SU-DHL-6 (cell line): ENCODE measurements at regions not wholly inside any gene's neighbourhood (a gene's known extent, or its start where the extent isn't known, plus 50 kb on each side); places are given as distances from the start of the nearest gene placed in this dataset.

Experiments used
- CTCF ChIP-seq: fragments of 200-600 bp; sonication (generic); IDR thresholded peaks from one replicate; pipeline ENCODE4 v1.5.1; 2017; ENCODE audit warnings: antibody characterized with exemption, mild to moderate bottlenecking, low read length, moderate library complexity; ENCODE audit not compliant: insufficient read depth, poor library complexity, severe bottlenecking
- EZH2phosphoT487 ChIP-seq: fragments of 200-600 bp; sonication (generic), shearing (Covaris generic); conservative IDR thresholded peaks from 2 replicates; pipeline ENCODE4 v1.6.1; 2018; ENCODE audit warnings: mild to moderate bottlenecking, antibody characterized with exemption, low read length, moderate library complexity, mixed read lengths

DNA sequence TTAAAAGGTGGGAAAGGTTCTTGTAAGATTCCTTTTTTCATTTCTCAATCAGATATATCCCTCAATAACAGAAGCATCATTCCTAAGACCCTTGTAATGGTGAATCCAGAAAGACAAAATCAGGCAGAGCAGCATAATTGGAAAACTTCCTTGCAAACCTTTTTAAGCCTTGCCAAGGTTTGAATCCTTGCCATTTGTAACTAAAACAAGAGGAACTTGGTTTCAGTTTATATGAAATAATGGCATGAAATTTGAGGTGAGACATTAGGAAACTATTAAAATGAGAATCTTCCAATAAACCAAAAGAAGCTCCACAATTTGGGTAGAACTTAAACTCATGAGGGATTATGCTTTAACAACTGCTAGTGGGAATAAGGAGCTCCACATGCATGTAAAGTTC is 384.7 kb upstream of the SMC2 start:
- TF ChIP-seq EZH2phosphoT487: no peak
- no peak for TF ChIP-seq CTCF
